H1 (cell line): ENCODE measurements at regions not wholly inside any gene's neighbourhood (a gene's known extent, or its start where the extent isn't known, plus 50 kb on each side); places are given as distances from the start of the nearest gene placed in this dataset.

Source experiments
- BACH1 ChIP-seq: IDR thresholded peaks from 2 replicates; pipeline ENCODE4 v1.6.1; 2012; ENCODE audit warnings: low read length, improper control_type of control experiment
- EP300 ChIP-seq, 2 experiments: IDR thresholded peaks; 1 replicate in 1 of 2; 2 replicates in 1 of 2; pipeline ENCODE4 v1.6.1; 2011 to 2012; ENCODE audit warnings: low read depth in 2 of 2, low read length in 2 of 2, mild to moderate bottlenecking in 2 of 2, borderline replicate concordance in 1 of 2, inconsistent platforms in 1 of 2, moderate library complexity in 1 of 2
- EZH2 ChIP-seq: fragments of 200-600 bp; sonication (generic); IDR thresholded peaks from 2 replicates; pipeline ENCODE4 v1.7.1; 2012; ENCODE audit warnings: low read depth, mild to moderate bottlenecking, moderate library complexity, low read length, inconsistent platforms; ENCODE audit not compliant: severe bottlenecking
- FOSL1 ChIP-seq: IDR thresholded peaks from 2 replicates; pipeline ENCODE4 v1.6.1; 2011; ENCODE audit warnings: mild to moderate bottlenecking, low read depth, low read length, moderate library complexity; ENCODE audit not compliant: insufficient read depth
- POLR2A ChIP-seq, 2 experiments: IDR thresholded peaks; 1 replicate in 1 of 2; 2 replicates in 1 of 2; pipeline ENCODE4 v1.6.1; 2011; ENCODE audit warnings: low read depth in 2 of 2, low read length in 2 of 2, mild to moderate bottlenecking in 2 of 2; ENCODE audit errors: control extremely low read depth in 1 of 2
- POU5F1 ChIP-seq: IDR thresholded peaks from 2 replicates; pipeline ENCODE4 v1.6.1; 2011; ENCODE audit warnings: low read depth, mild to moderate bottlenecking, low read length, moderate library complexity
- TAF1 ChIP-seq: IDR thresholded peaks from 2 replicates; pipeline ENCODE4 v1.6.1; 2011; ENCODE audit warnings: mild to moderate bottlenecking, low read depth, low read length
- TBP ChIP-seq: IDR thresholded peaks from 2 replicates; pipeline ENCODE4 v1.6.1; 2011; ENCODE audit warnings: low read depth, low read length, improper control_type of control experiment
- TF ChIP-seq, protein P1 (sequence below), 3 experiments: IDR thresholded peaks; 1 replicate in 2 of 3; 2 replicates in 1 of 3; pipeline versions ENCODE4 v1.5.1 to v1.6.1; 2011; ENCODE audit warnings: low read length in 3 of 3, mild to moderate bottlenecking in 3 of 3, inconsistent platforms in 2 of 3, low read depth in 1 of 3, moderate library complexity in 1 of 3; ENCODE audit not compliant: insufficient read depth in 1 of 3; ENCODE audit errors: control extremely low read depth in 1 of 3
- TF ChIP-seq, protein P2 (sequence below): IDR thresholded peaks from 2 replicates; pipeline ENCODE4 v1.6.1; 2011; ENCODE audit warnings: low read length, improper control_type of control experiment

DNA sequence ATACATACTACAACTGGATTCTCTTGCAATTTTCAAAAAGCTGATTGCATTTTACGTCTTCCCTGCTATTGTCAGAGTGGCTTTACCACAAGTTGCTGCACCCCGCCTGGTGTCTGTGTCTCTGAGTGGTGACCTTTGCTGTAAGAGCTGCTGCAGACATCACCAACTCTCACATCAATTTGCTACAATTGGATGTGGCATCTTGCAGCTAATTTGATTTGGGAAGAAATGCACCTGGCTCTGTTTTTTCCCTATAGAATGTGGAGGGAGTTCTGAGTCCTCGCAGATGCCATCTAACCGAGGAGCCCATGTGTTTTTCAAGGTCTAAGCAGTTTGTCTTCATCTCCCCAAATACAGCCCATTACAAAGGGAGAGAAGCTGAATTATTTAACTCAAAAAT is 73.8 kb upstream of the PHOX2B start:
- no peak for TF ChIP-seq POU5F1
- TF ChIP-seq EP300 (IDR thresholded peaks at IDR 0.05; ENCODE audit: borderline replicate concordance in 1 of 2, low read depth in 2 of 2, low read length in 2 of 2), result no peak
- TF ChIP-seq, protein P1, sequence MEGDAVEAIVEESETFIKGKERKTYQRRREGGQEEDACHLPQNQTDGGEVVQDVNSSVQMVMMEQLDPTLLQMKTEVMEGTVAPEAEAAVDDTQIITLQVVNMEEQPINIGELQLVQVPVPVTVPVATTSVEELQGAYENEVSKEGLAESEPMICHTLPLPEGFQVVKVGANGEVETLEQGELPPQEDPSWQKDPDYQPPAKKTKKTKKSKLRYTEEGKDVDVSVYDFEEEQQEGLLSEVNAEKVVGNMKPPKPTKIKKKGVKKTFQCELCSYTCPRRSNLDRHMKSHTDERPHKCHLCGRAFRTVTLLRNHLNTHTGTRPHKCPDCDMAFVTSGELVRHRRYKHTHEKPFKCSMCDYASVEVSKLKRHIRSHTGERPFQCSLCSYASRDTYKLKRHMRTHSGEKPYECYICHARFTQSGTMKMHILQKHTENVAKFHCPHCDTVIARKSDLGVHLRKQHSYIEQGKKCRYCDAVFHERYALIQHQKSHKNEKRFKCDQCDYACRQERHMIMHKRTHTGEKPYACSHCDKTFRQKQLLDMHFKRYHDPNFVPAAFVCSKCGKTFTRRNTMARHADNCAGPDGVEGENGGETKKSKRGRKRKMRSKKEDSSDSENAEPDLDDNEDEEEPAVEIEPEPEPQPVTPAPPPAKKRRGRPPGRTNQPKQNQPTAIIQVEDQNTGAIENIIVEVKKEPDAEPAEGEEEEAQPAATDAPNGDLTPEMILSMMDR (IDR thresholded peaks at IDR 0.05; ENCODE audit: control extremely low read depth in 1 of 3, insufficient read depth in 1 of 3, low read depth in 1 of 3, low read length in 3 of 3), result no peak
- no peak for TF ChIP-seq BACH1
- TF ChIP-seq TAF1, result no peak
- TF ChIP-seq EZH2, result no peak
- TF ChIP-seq TBP, result no peak
- TF ChIP-seq POLR2A (IDR thresholded peaks at IDR 0.05; ENCODE audit: control extremely low read depth in 1 of 2, low read depth in 2 of 2, low read length in 2 of 2), result no peak
- TF ChIP-seq, protein P2, sequence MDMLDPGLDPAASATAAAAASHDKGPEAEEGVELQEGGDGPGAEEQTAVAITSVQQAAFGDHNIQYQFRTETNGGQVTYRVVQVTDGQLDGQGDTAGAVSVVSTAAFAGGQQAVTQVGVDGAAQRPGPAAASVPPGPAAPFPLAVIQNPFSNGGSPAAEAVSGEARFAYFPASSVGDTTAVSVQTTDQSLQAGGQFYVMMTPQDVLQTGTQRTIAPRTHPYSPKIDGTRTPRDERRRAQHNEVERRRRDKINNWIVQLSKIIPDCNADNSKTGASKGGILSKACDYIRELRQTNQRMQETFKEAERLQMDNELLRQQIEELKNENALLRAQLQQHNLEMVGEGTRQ, result no peak
- no peak for TF ChIP-seq FOSL1
